ENCODE measurements at regions not wholly inside any gene's neighbourhood (a gene's known extent, or its start where the extent isn't known, plus 50 kb on each side); places are given as distances from the start of the nearest gene placed in this dataset.
A peak's percentile ranks its signal among the peaks of the same experiment; 100 is the strongest.

GRCh38 chr9:103721056-103721455 is 373.1 kb upstream of the SMC2 start:
- H3K9me3 ChIP-seq (ENCODE audit: control insufficient read depth in 2 of 2, insufficient read depth in 1 of 2, low read depth in 1 of 2, low read length in 1 of 2): no peaks in the 10 kb centered on the region
- no peak overlapping the region for H3K27ac ChIP-seq (ENCODE audit: low read depth in 1 of 3, low read length in 2 of 3)
- no peaks in the 10 kb centered on the region for H3K36me3 ChIP-seq (ENCODE audit: control insufficient read depth in 3 of 3, insufficient read depth in 2 of 3, low read depth in 1 of 3, low read length in 3 of 3)
- no peak overlapping the region for H3K4me3 ChIP-seq (ENCODE audit: low read depth in 1 of 3, low read length in 3 of 3)
- DNase-seq (no peak), FAIRE-seq (no peak)
- WGBS, 3 donors: 42 to 69% (median 48%) methylated on average over 2 of the region's 2 CpGs
- no peaks in the 10 kb centered on the region for H3K4me1 ChIP-seq (ENCODE audit: control insufficient read depth in 3 of 3, insufficient read depth in 2 of 3, low read depth in 1 of 3, low read length in 2 of 3)
- no peaks in the 10 kb centered on the region for H3K27me3 ChIP-seq (ENCODE audit: control insufficient read depth in 3 of 3, insufficient read depth in 3 of 3, low read length in 3 of 3)

- DNase-seq (no peak), FAIRE-seq (no peak)
- H3K27ac ChIP-seq (ENCODE audit: low read depth in 1 of 3, low read length in 2 of 3): no peak overlapping the region
- no peak overlapping the region for H3K4me3 ChIP-seq (ENCODE audit: low read depth in 1 of 3, low read length in 3 of 3)
- H3K36me3 ChIP-seq (ENCODE audit: control insufficient read depth in 3 of 3, insufficient read depth in 2 of 3, low read depth in 1 of 3, low read length in 3 of 3): no peaks in the 10 kb centered on the region
- WGBS, 3 donors: 73 to 78% (median 77%) methylated on average over 3 of the region's 3 CpGs
- H3K4me1 ChIP-seq (ENCODE audit: control insufficient read depth in 3 of 3, insufficient read depth in 2 of 3, low read depth in 1 of 3, low read length in 2 of 3): no peaks in the 10 kb centered on the region
- no peaks in the 10 kb centered on the region for H3K9me3 ChIP-seq (ENCODE audit: control insufficient read depth in 2 of 2, insufficient read depth in 1 of 2, low read depth in 1 of 2, low read length in 1 of 2)
- H3K27me3 ChIP-seq (ENCODE audit: control insufficient read depth in 3 of 3, insufficient read depth in 3 of 3, low read length in 3 of 3): no peaks in the 10 kb centered on the region
Measured at GRCh38 chr9:103730866-103731265, 363.2 kb upstream of the SMC2 start.

DNA sequence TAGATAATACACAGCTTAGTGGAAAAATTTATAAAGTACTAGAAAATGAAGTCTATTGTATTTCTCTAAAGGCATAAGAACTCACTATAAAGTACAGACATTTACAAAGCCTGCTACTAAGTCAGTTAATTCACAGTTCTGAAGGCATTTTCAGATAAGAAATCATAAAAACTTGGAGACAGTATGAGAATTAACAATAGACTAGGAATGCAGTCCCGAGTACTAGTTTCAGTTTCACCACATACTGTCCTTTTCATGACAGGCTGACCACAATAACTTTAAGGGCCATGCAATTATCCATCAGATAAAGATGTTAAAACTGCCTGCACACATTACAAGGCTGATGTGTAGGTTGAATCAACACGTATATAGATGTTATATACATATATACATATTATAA is 362.6 kb upstream of the SMC2 start:
- Histone ChIP-seq H3K4me3 (ENCODE audit: low read depth in 1 of 3, low read length in 3 of 3) (no peak overlapping the region), H3K36me3 (ENCODE audit: control insufficient read depth in 3 of 3, insufficient read depth in 2 of 3, low read depth in 1 of 3, low read length in 3 of 3) (no peaks in the 10 kb centered on the region), H3K27me3 (ENCODE audit: control insufficient read depth in 3 of 3, insufficient read depth in 3 of 3, low read length in 3 of 3) (no peaks in the 10 kb centered on the region), H3K4me1 (ENCODE audit: control insufficient read depth in 3 of 3, insufficient read depth in 2 of 3, low read depth in 1 of 3, low read length in 2 of 3) (no peaks in the 10 kb centered on the region), H3K27ac (ENCODE audit: low read depth in 1 of 3, low read length in 2 of 3) (no peak overlapping the region), H3K9me3 (ENCODE audit: control insufficient read depth in 2 of 2, insufficient read depth in 1 of 2, low read depth in 1 of 2, low read length in 1 of 2) (no peaks in the 10 kb centered on the region)
- DNase-seq: no peak
- FAIRE-seq: no peak
- 28 to 56% (median 44%) methylated on average over 2 of the region's 2 CpGs for WGBS, 3 donors

DNA sequence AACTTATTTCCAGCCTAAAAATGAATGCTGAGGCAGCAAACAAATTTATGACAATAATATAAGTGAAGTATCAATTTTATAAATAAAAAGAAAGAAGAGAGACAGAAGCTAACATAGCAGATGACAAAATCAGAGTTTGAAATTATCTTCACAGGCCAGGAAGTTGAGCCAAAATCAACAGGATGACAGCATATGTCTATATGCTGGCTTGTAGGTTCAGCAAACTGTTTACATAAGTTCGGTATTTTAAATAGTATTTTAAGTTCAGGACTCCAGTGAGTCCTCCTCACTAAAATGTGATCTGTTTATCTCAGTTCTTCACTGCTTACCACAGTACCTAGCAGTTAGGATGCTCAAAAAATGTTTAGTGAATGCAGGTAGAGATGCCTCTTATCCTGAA is 359.6 kb upstream of the SMC2 start:
- DNase-seq: no peak
- Histone ChIP-seq H3K9me3 (ENCODE audit: control insufficient read depth in 2 of 2, insufficient read depth in 1 of 2, low read depth in 1 of 2, low read length in 1 of 2) (no peaks in the 10 kb centered on the region), H3K4me3 (ENCODE audit: low read depth in 1 of 3, low read length in 3 of 3) (no peak overlapping the region), H3K4me1 (ENCODE audit: control insufficient read depth in 3 of 3, insufficient read depth in 2 of 3, low read depth in 1 of 3, low read length in 2 of 3) (no peaks in the 10 kb centered on the region), H3K27ac (ENCODE audit: low read depth in 1 of 3, low read length in 2 of 3) (no peak overlapping the region), H3K36me3 (ENCODE audit: control insufficient read depth in 3 of 3, insufficient read depth in 2 of 3, low read depth in 1 of 3, low read length in 3 of 3) (no peaks in the 10 kb centered on the region), H3K27me3 (ENCODE audit: control insufficient read depth in 3 of 3, insufficient read depth in 3 of 3, low read length in 3 of 3) (no peaks in the 10 kb centered on the region)
- 55 to 62% (median 62%) methylated on average over 1 of the region's 1 CpG for WGBS, 3 donors
- no peak for FAIRE-seq

DNA sequence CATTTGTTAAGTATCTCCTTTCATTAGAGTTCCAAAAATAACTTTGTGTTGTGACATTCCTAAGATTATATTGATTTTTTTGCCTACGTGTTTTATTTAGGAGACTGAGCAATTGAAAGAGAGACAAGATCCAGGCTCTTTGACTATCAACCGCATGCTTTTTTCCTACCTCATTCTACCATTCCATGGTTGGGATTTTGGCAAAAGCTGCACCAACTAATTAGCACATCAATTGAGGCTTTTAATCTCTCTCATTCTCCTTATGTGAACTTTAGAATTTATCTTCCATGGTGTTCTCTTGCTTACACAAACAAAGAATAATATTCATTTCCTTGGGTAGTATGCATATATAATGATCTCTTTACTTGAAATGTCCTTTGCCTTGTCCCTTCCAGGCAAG is 338.7 kb upstream of the SMC2 start:
- no peaks in the 10 kb centered on the region for H3K36me3 ChIP-seq (ENCODE audit: control insufficient read depth in 3 of 3, insufficient read depth in 2 of 3, low read depth in 1 of 3, low read length in 3 of 3)
- WGBS, 3 donors: 71 to 74% (median 74%) methylated on average over 2 of the region's 2 CpGs
- no peaks in the 10 kb centered on the region for H3K9me3 ChIP-seq (ENCODE audit: control insufficient read depth in 2 of 2, insufficient read depth in 1 of 2, low read depth in 1 of 2, low read length in 1 of 2)
- no peaks in the 10 kb centered on the region for H3K4me1 ChIP-seq (ENCODE audit: control insufficient read depth in 3 of 3, insufficient read depth in 2 of 3, low read depth in 1 of 3, low read length in 2 of 3)
- H3K27me3 ChIP-seq (ENCODE audit: control insufficient read depth in 3 of 3, insufficient read depth in 3 of 3, low read length in 3 of 3): no peaks in the 10 kb centered on the region
- no peak overlapping the region for H3K4me3 ChIP-seq (ENCODE audit: low read depth in 1 of 3, low read length in 3 of 3)
- no peak for DNase-seq
- no peak for FAIRE-seq
- H3K27ac ChIP-seq (ENCODE audit: low read depth in 1 of 3, low read length in 2 of 3): no peak overlapping the region

GRCh38 chr9:103755986-103756385 is 338.1 kb upstream of the SMC2 start:
- no peak overlapping the region for H3K27ac ChIP-seq (ENCODE audit: low read depth in 1 of 3, low read length in 2 of 3)
- no peaks in the 10 kb centered on the region for H3K36me3 ChIP-seq (ENCODE audit: control insufficient read depth in 3 of 3, insufficient read depth in 2 of 3, low read depth in 1 of 3, low read length in 3 of 3)
- DNase-seq: no peak
- no peaks in the 10 kb centered on the region for H3K4me1 ChIP-seq (ENCODE audit: control insufficient read depth in 3 of 3, insufficient read depth in 2 of 3, low read depth in 1 of 3, low read length in 2 of 3)
- FAIRE-seq: no peak
- H3K9me3 ChIP-seq (ENCODE audit: control insufficient read depth in 2 of 2, insufficient read depth in 1 of 2, low read depth in 1 of 2, low read length in 1 of 2): no peaks in the 10 kb centered on the region
- no peaks in the 10 kb centered on the region for H3K27me3 ChIP-seq (ENCODE audit: control insufficient read depth in 3 of 3, insufficient read depth in 3 of 3, low read length in 3 of 3)
- no peak overlapping the region for H3K4me3 ChIP-seq (ENCODE audit: low read depth in 1 of 3, low read length in 3 of 3)
- 14 to 49% (median 34%) methylated on average over 1 of the region's 1 CpG for WGBS, 3 donors

DNA sequence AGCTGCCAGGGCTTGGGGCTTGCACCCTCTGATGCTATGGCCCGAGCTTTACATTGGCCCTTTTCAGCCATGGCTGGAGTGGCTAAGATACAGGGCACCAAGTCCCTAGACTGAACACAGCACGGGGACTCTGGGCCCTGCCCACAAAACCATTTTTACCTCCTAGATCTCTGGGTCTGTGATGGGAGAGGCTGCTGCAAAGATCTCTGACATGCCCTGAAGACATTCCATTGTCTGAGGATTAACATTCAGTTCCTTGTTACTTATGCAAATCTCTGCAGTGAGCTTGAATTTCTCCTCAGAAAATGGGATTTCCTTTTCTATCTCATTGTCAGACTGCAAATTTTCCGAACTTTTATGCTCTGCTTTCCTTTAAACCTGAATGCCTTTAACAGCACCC is 337.0 kb upstream of the SMC2 start:
- FAIRE-seq: no peak
- no peaks in the 10 kb centered on the region for H3K27me3 ChIP-seq (ENCODE audit: control insufficient read depth in 3 of 3, insufficient read depth in 3 of 3, low read length in 3 of 3)
- no peaks in the 10 kb centered on the region for H3K9me3 ChIP-seq (ENCODE audit: control insufficient read depth in 2 of 2, insufficient read depth in 1 of 2, low read depth in 1 of 2, low read length in 1 of 2)
- no peaks in the 10 kb centered on the region for H3K36me3 ChIP-seq (ENCODE audit: control insufficient read depth in 3 of 3, insufficient read depth in 2 of 3, low read depth in 1 of 3, low read length in 3 of 3)
- no peak overlapping the region for H3K27ac ChIP-seq (ENCODE audit: low read depth in 1 of 3, low read length in 2 of 3)
- DNase-seq: no peak
- no peaks in the 10 kb centered on the region for H3K4me1 ChIP-seq (ENCODE audit: control insufficient read depth in 3 of 3, insufficient read depth in 2 of 3, low read depth in 1 of 3, low read length in 2 of 3)
- no peak overlapping the region for H3K4me3 ChIP-seq (ENCODE audit: low read depth in 1 of 3, low read length in 3 of 3)
- 50 to 67% (median 56%) methylated on average over 3 of the region's 3 CpGs for WGBS, 3 donors

DNA sequence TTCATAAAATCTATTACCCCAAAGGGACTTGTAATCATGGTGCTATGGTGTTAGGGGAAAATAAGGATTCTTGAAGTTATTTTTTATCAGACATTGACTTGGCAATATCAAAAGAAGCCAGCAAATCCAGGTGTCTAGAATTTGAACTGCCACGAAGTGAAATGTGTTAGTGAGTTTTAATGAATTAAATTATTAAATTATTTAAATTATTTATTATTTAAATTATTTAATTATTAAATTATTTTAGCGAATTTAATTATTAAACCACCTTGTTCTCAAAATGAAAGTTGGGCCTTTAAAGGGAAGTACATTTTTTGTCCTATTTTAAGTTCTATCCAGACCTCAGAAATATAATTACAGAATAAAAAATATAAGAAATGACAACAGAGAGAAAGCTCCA is 332.6 kb upstream of the SMC2 start:
- DNase-seq (no peak), FAIRE-seq (no peak)
- H3K27me3 ChIP-seq (ENCODE audit: control insufficient read depth in 3 of 3, insufficient read depth in 3 of 3, low read length in 3 of 3): no peaks in the 10 kb centered on the region
- peaks cover 0 to 2% of the 10 kb centered on the region in 2 donors for H3K9me3 ChIP-seq (ENCODE audit: control insufficient read depth in 2 of 2, insufficient read depth in 1 of 2, low read depth in 1 of 2, low read length in 1 of 2)
- no peak overlapping the region for H3K4me3 ChIP-seq (ENCODE audit: low read depth in 1 of 3, low read length in 3 of 3)
- no peaks in the 10 kb centered on the region for H3K36me3 ChIP-seq (ENCODE audit: control insufficient read depth in 3 of 3, insufficient read depth in 2 of 3, low read depth in 1 of 3, low read length in 3 of 3)
- H3K27ac ChIP-seq (ENCODE audit: low read depth in 1 of 3, low read length in 2 of 3): no peak overlapping the region
- 38 to 59% (median 40%) methylated on average over 2 of the region's 2 CpGs for WGBS, 3 donors
- H3K4me1 ChIP-seq (ENCODE audit: control insufficient read depth in 3 of 3, insufficient read depth in 2 of 3, low read depth in 1 of 3, low read length in 2 of 3): no peaks in the 10 kb centered on the region

DNA sequence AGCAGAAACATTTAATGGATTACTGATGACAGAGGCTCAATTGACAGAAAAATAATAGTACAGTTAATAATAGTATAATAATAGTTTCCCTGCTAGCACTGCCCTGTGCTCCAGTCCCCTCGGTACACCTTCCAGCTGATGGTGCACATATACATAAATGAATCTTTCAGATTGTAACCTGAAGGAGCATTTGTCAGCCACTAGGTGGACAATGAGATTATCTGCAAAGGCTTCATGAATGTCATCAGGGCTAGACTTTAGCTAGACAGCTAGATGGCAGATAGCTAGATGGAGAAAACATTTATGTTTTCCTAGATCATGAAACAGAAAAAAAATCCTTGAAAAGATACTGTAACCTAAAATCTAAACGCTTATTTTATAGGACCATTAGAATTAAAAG is 304.4 kb upstream of the SMC2 start:
- FAIRE-seq: no peak
- no peaks in the 10 kb centered on the region for H3K36me3 ChIP-seq (ENCODE audit: control insufficient read depth in 3 of 3, insufficient read depth in 2 of 3, low read depth in 1 of 3, low read length in 3 of 3)

More for the DNA sequence above, 304.4 kb upstream of the SMC2 start:
- Histone ChIP-seq H3K27me3 (ENCODE audit: control insufficient read depth in 3 of 3, insufficient read depth in 3 of 3, low read length in 3 of 3) (no peaks in the 10 kb centered on the region), H3K4me3 (ENCODE audit: low read depth in 1 of 3, low read length in 3 of 3) (no peak overlapping the region), H3K27ac (ENCODE audit: low read depth in 1 of 3, low read length in 2 of 3) (no peak overlapping the region), H3K9me3 (ENCODE audit: control insufficient read depth in 2 of 2, insufficient read depth in 1 of 2, low read depth in 1 of 2, low read length in 1 of 2) (no peaks in the 10 kb centered on the region), H3K4me1 (ENCODE audit: control insufficient read depth in 3 of 3, insufficient read depth in 2 of 3, low read depth in 1 of 3, low read length in 2 of 3) (no peaks in the 10 kb centered on the region)
- WGBS, 3 donors: 51 to 79% (median 52%) methylated on average over 2 of the region's 2 CpGs
- DNase-seq: peak in 1 of 2 donors; percentile 17
